Breast epithelium (tissue), 3 donors: ENCODE measurements at regions not wholly inside any gene's neighbourhood (a gene's known extent, or its start where the extent isn't known, plus 50 kb on each side); places are given as distances from the start of the nearest gene placed in this dataset.

Experiments used
- CTCF ChIP-seq, 3 donors: fragments of 450-650 bp; IDR thresholded peaks; one replicate each; pipeline ENCODE4 v1.5.1; 2016 to 2017; ENCODE audit warnings: antibody characterized with exemption in 3 of 3, mild to moderate bottlenecking in 3 of 3, moderate library complexity in 3 of 3
- POLR2A ChIP-seq: fragments of 450-650 bp; IDR thresholded peaks from one replicate; pipeline ENCODE4 v1.6.1; 2016; ENCODE audit warnings: antibody characterized with exemption, mild to moderate bottlenecking, moderate library complexity

GRCh38 chr16:86327321-86327720 is 183.0 kb upstream of the FOXF1 start:
- TF ChIP-seq CTCF (IDR thresholded peaks at IDR 0.05), result no peak
- no peak for TF ChIP-seq POLR2A
